Endothelial cell of umbilical vein (primary cell): ENCODE measurements at regions not wholly inside any gene's neighbourhood (a gene's known extent, or its start where the extent isn't known, plus 50 kb on each side); places are given as distances from the start of the nearest gene placed in this dataset.

Experiments
- BruUV-seq: library from RNA; stranded (reverse); fragments of 400-500 nt; replicated peaks from 2 replicates; lab custom pipeline; 2021; lab: Mats Ljungman, UMichigan
- CTCF ChIA-PET: fragments of 300-600, 350-600 bp; sonication (Branson Sonifier 250); formaldehyde crosslinking; loops from one replicate; lab custom pipeline; 2021; ENCODE audit warnings: antibody characterized with exemption, inconsistent platforms; lab: Charles Lee
- POLR2A ChIA-PET: fragments of 300-600, 350-600 bp; sonication (Branson Sonifier 250); formaldehyde crosslinking; loops from one replicate; lab custom pipeline; 2021; ENCODE audit warnings: antibody characterized with exemption, inconsistent platforms; lab: Charles Lee
- DNase-seq: peaks from one replicate; pipeline ENCODE4 v3.0.0-alpha.2; 2011; ENCODE audit warnings: low read depth, low spot score
- FAIRE-seq: peaks from 2 replicates; lab custom pipeline; 2011; peaks lifted over from hg19 to GRCh38; lab: Jason Lieb, UNC
- H2AFZ ChIP-seq: 2 replicates; pipeline ENCODE4 v1.6.0; 2012; ENCODE audit warnings: low read depth, low read length, control low read depth, inconsistent platforms
- H3K27ac ChIP-seq: 2 replicates; pipeline ENCODE4 v1.5.1; 2011; ENCODE audit warnings: low read depth, mild to moderate bottlenecking, control low read depth, low read length, moderate library complexity; ENCODE audit not compliant: insufficient read depth
- H3K27me3 ChIP-seq, 2 experiments: 2 replicates each; pipeline versions ENCODE4 v1.6.0 to v1.6.1; 2011; ENCODE audit warnings: low read length in 2 of 2, mixed read lengths in 1 of 2; ENCODE audit not compliant: control insufficient read depth in 2 of 2, insufficient read depth in 2 of 2
- H3K36me3 ChIP-seq, 2 experiments: 2 replicates in 1 of 2; 3 replicates in 1 of 2; pipeline ENCODE4 v1.5.1; 2011; ENCODE audit warnings: low read length in 2 of 2, mild to moderate bottlenecking in 1 of 2, moderate library complexity in 1 of 2; ENCODE audit not compliant: control insufficient read depth in 2 of 2, insufficient read depth in 2 of 2; ENCODE audit errors: extremely low read depth in 1 of 2
- H3K4me1 ChIP-seq: 3 replicates; pipeline ENCODE4 v1.5.1; 2011; ENCODE audit warnings: mild to moderate bottlenecking, low read length; ENCODE audit not compliant: control insufficient read depth, insufficient read depth; ENCODE audit errors: extremely low read depth
- H3K4me2 ChIP-seq: 2 replicates; pipeline ENCODE4 v1.6.1; 2011; ENCODE audit warnings: low read length, control low read depth, mixed read lengths; ENCODE audit not compliant: insufficient read depth
- H3K4me3 ChIP-seq, 3 experiments: fragments of 200-600 bp in 1 of 3; sonication (generic), shearing (Covaris generic) in 1 of 3; replicated peaks in 1 of 3; 2 replicates each; pipeline ENCODE4 v1.5.1; 2011 to 2016; ENCODE audit warnings: control low read depth in 3 of 3, low read length in 3 of 3, mild to moderate bottlenecking in 2 of 3, inconsistent platforms in 1 of 3, low read depth in 1 of 3, moderate library complexity in 1 of 3; ENCODE audit not compliant: insufficient read depth in 1 of 3
- H3K79me2 ChIP-seq: 2 replicates; pipeline ENCODE4 v1.6.0; 2012; ENCODE audit warnings: low read length, inconsistent platforms; ENCODE audit not compliant: control insufficient read depth, insufficient read depth
- H3K9ac ChIP-seq: replicated peaks from 2 replicates; pipeline ENCODE3; 2011; ENCODE audit warnings: low read length, control low read depth; ENCODE audit not compliant: insufficient read depth; ENCODE audit errors: extremely low read depth
- H3K9me1 ChIP-seq: replicated peaks from 3 replicates; pipeline ENCODE4 v1.6.0; 2011; ENCODE audit warnings: mild to moderate bottlenecking, low read length; ENCODE audit not compliant: control insufficient read depth, insufficient read depth; ENCODE audit errors: extremely low read depth
- H3K9me3 ChIP-seq: replicated peaks from 2 replicates; pipeline ENCODE4 v1.5.1; 2012; ENCODE audit warnings: low read length, inconsistent platforms; ENCODE audit not compliant: control insufficient read depth, insufficient read depth
- H4K20me1 ChIP-seq: replicated peaks from 2 replicates; pipeline ENCODE3; 2011; ENCODE audit warnings: mild to moderate bottlenecking, low read length; ENCODE audit not compliant: control insufficient read depth, insufficient read depth; ENCODE audit errors: extremely low read depth
- CTCF ChIP-seq, 2 donors: IDR thresholded peaks; 1 replicate in 1 of 2; 2 replicates in 1 of 2; pipeline ENCODE4 v1.5.1; 2011; ENCODE audit warnings: low read length in 2 of 2, mild to moderate bottlenecking in 2 of 2, moderate library complexity in 2 of 2, control low read depth in 1 of 2, inconsistent platforms in 1 of 2, low read depth in 1 of 2; ENCODE audit not compliant: insufficient read depth in 1 of 2; ENCODE audit errors: extremely low read depth in 1 of 2
- EZH2 ChIP-seq: IDR thresholded peaks from 2 replicates; pipeline ENCODE4 v1.6.1; 2012; ENCODE audit warnings: borderline replicate concordance, low read depth, mild to moderate bottlenecking, moderate library complexity, low read length, inconsistent platforms; ENCODE audit not compliant: severe bottlenecking
- FOS ChIP-seq: IDR thresholded peaks from 2 replicates; pipeline ENCODE4 v1.6.1; 2011; ENCODE audit warnings: mild to moderate bottlenecking, low read length, moderate library complexity, borderline replicate concordance; ENCODE audit not compliant: insufficient read depth
- GATA2 ChIP-seq: IDR thresholded peaks from 2 replicates; pipeline ENCODE4 v1.7.0; 2011; ENCODE audit warnings: low read depth, mild to moderate bottlenecking, moderate library complexity, mixed read lengths, low read length; ENCODE audit not compliant: insufficient read length, insufficient read depth
- JUN ChIP-seq: IDR thresholded peaks from 2 replicates; pipeline ENCODE4 v1.6.1; 2011; ENCODE audit warnings: borderline replicate concordance, low read depth; ENCODE audit not compliant: insufficient read length, insufficient read depth
- MAX ChIP-seq: IDR thresholded peaks from 2 replicates; pipeline ENCODE4 v1.6.1; 2011; ENCODE audit not compliant: insufficient read depth, insufficient read length
- MYC ChIP-seq: IDR thresholded peaks from one replicate; pipeline ENCODE4 v1.6.1; 2011; ENCODE audit warnings: mild to moderate bottlenecking, low read depth, low read length
- POLR2A ChIP-seq: IDR thresholded peaks from 2 replicates; pipeline ENCODE4 v1.6.1; 2012; ENCODE audit warnings: low read depth, mild to moderate bottlenecking, control low read depth, low read length
- POLR2AphosphoS5 ChIP-seq: IDR thresholded peaks from 2 replicates; pipeline ENCODE4 v1.6.1; 2012; ENCODE audit warnings: low read depth, mild to moderate bottlenecking, control low read depth, low read length, moderate library complexity; ENCODE audit not compliant: insufficient read depth
- dilution Hi-C: fragments of 300-500 bp; cut with MboI; formaldehyde crosslinking; loops from one replicate; pipeline ENCODE4 v1.15.0; 2019; ENCODE audit warnings: low sequenced_read_pairs; ENCODE audit not compliant: extremely low pct_ligation_motif_present
- intact Hi-C: fragments of 100-400 bp; cut with micrococcal nuclease; formaldehyde crosslinking; loops from one replicate; pipeline ENCODE4 v1.10.0; 2022

- POLR2A ChIA-PET, result no interaction called here
- Histone ChIP-seq H3K9me3 (no peaks in the 10 kb centered on the region), H2AFZ (no peak overlapping the region), H3K4me2 (no peak overlapping the region), H3K79me2 (no peaks in the 10 kb centered on the region), H4K20me1 (no peaks in the 10 kb centered on the region), H3K27ac (no peak overlapping the region), H3K36me3 (no peaks in the 10 kb centered on the region), H3K4me3 (no peak overlapping the region), H3K9me1 (no peaks in the 10 kb centered on the region), H3K27me3 (no peaks in the 10 kb centered on the region), H3K4me1 (no peaks in the 10 kb centered on the region), H3K9ac (no peak overlapping the region)
- BruUV-seq, result no TSS peak
- TF ChIP-seq GATA2 (no peak), JUN (no peak), CTCF (IDR thresholded peaks at IDR 0.05; ENCODE audit: extremely low read depth in 1 of 2, insufficient read depth in 1 of 2, low read depth in 1 of 2, low read length in 2 of 2) (no peak), MAX (no peak), FOS (no peak), EZH2 (no peak), MYC (no peak), POLR2A (no peak), POLR2AphosphoS5 (no peak)
- CTCF ChIA-PET, result interaction anchor here (2.6 kb wide), 1 partner anchor 10 kb away, joined by 7 read pairs; no protein-coding TSS in a partner anchor
- FAIRE-seq (no peak), DNase-seq (no peak)
- dilution Hi-C loops (no loop called here), intact Hi-C loops (no loop called here)
Observed at GRCh38 chr11:104541701-104542100, 356.6 kb downstream of the CASP12 start.
